Heart left ventricle (tissue), 13 donors: ENCODE measurements at regions not wholly inside any gene's neighbourhood (a gene's known extent, or its start where the extent isn't known, plus 50 kb on each side); places are given as distances from the start of the nearest gene placed in this dataset.

ENCODE experiments used
- POLR2A ChIP-seq, 2 donors: fragments of 450-650 bp; IDR thresholded peaks; one replicate each; pipeline ENCODE4 v1.6.1; 2017; ENCODE audit warnings: antibody characterized with exemption in 2 of 2, mild to moderate bottlenecking in 2 of 2, moderate library complexity in 2 of 2
- TF ChIP-seq, protein P1 (sequence below), 12 donors: fragments of 200-600 bp; sonication (generic) in 4 of 12; IDR thresholded peaks; one replicate each; pipeline versions ENCODE4 v1.5.0 to v1.8.0; 2018 to 2022; ENCODE audit warnings: antibody characterized with exemption in 12 of 12, mild to moderate bottlenecking in 5 of 12
- donor health status: ischemic (EF 13 %, LVEDD 7.1; RV severe dilation, severe dysfunction).
- donor health status: DM: no; HTN: yes; CAD: no.
- donor health status: DM: no; HTN: no; CAD: no.
- donor health status: ischemic (EF 25% LVEDD 6.9; RV normal size, moderate dysfunction).
- donor health status: ischemic (EF 25% LVEDD 5.7; RV mildly dilated, moderate dysfunction).
- donor health status: ischemic (EF 35%, LVEDD 5.7; RV mildly dilated, moderate dysfunction).
- donor health status: nonischemic (EF 11% LVEDD 7.7; RV severe dilation, severe dysfunction).
- donor health status: DM: yes; HTN: yes; CAD: no.
- donor health status: PGD.
- donor health status: ischemic (EF 29% LVEDD 5.4; RV normal size, mild dysfunction).
- donor health status: nonischemic (EF 23%, LVEDD 6.1; RV moderate dilation, normal function).

DNA sequence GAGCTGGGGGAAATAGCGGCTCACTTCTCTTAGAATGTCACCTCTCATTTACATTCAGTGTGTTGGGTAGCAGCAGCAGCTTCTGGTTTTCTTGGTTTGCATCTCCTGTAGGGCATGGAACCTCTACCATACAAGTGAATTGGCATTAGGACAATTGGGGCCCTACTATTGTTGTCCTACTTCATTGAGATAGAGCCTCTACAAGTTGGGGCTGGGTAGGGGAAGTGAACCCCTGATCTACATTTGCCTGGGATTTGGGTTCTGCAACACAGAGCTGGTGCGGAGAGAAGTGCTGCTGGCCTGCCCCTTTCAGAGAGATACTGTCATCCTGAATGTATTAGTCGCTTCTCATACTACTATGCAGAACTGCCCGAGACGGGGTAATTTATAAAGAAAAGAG is 391.6 kb upstream of the HS6ST1 start:
- TF ChIP-seq, protein P1, sequence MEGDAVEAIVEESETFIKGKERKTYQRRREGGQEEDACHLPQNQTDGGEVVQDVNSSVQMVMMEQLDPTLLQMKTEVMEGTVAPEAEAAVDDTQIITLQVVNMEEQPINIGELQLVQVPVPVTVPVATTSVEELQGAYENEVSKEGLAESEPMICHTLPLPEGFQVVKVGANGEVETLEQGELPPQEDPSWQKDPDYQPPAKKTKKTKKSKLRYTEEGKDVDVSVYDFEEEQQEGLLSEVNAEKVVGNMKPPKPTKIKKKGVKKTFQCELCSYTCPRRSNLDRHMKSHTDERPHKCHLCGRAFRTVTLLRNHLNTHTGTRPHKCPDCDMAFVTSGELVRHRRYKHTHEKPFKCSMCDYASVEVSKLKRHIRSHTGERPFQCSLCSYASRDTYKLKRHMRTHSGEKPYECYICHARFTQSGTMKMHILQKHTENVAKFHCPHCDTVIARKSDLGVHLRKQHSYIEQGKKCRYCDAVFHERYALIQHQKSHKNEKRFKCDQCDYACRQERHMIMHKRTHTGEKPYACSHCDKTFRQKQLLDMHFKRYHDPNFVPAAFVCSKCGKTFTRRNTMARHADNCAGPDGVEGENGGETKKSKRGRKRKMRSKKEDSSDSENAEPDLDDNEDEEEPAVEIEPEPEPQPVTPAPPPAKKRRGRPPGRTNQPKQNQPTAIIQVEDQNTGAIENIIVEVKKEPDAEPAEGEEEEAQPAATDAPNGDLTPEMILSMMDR (IDR thresholded peaks at IDR 0.05): no peak
- no peak for TF ChIP-seq POLR2A (IDR thresholded peaks at IDR 0.05)
